OCI-LY7 (cell line): ENCODE measurements at regions not wholly inside any gene's neighbourhood (a gene's known extent, or its start where the extent isn't known, plus 50 kb on each side); places are given as distances from the start of the nearest gene placed in this dataset.

Experiments
- BruUV-seq: library from RNA; stranded (reverse); fragments of 400-500 nt; replicated peaks from 2 replicates; lab custom pipeline; 2021; lab: Mats Ljungman, UMichigan
- CTCF ChIA-PET: fragments of 300-600 bp; sonication (Branson Sonifier 250); formaldehyde crosslinking; loops from one replicate; lab custom pipeline; 2022; ENCODE audit warnings: antibody characterized with exemption; ENCODE audit not compliant: unreplicated experiment; lab: Charles Lee
- POLR2A ChIA-PET: fragments of 300-600 bp; sonication (Branson Sonifier 250); formaldehyde crosslinking; loops from one replicate; lab custom pipeline; 2022; ENCODE audit warnings: antibody characterized with exemption; lab: Charles Lee
- DNase-seq: peaks from one replicate; pipeline ENCODE4 v3.0.0-alpha.2; 2015; ENCODE audit warnings: low spot score
- H2AFZ ChIP-seq: fragments of 200-600 bp; sonication (generic), shearing (Covaris generic); 2 replicates; pipeline ENCODE4 v1.6.1; 2014; ENCODE audit warnings: mild to moderate bottlenecking, antibody characterized with exemption, low read length, moderate library complexity
- H3K27ac ChIP-seq: fragments of 200-600 bp; sonication (generic); 2 replicates; pipeline ENCODE4 v1.5.1; 2014; ENCODE audit warnings: mixed run types, low read depth, mild to moderate bottlenecking, moderate library complexity, low read length, inconsistent platforms; ENCODE audit not compliant: poor library complexity, severe bottlenecking
- H3K36me3 ChIP-seq: fragments of 200-600 bp; sonication (generic); 2 replicates; pipeline ENCODE4 v1.6.1; 2014; ENCODE audit warnings: mild to moderate bottlenecking, antibody characterized with exemption, low read length, moderate library complexity, mixed read lengths; ENCODE audit not compliant: insufficient read depth
- H3K4me1 ChIP-seq: fragments of 200-600 bp; sonication (generic); 2 replicates; pipeline ENCODE4 v1.5.1; 2014; ENCODE audit warnings: mild to moderate bottlenecking, low read length; ENCODE audit not compliant: insufficient read depth, poor library complexity, severe bottlenecking
- H3K4me2 ChIP-seq: fragments of 200-600 bp; sonication (generic); 2 replicates; pipeline ENCODE4 v1.6.1; 2014; ENCODE audit warnings: mild to moderate bottlenecking, low read length
- H3K4me3 ChIP-seq: fragments of 200-600 bp; sonication (generic); 2 replicates; pipeline ENCODE4 v1.5.1; 2014; ENCODE audit warnings: mild to moderate bottlenecking, low read depth, low read length; ENCODE audit not compliant: poor library complexity, severe bottlenecking
- H3K79me2 ChIP-seq: fragments of 200-600 bp; sonication (generic); 2 replicates; pipeline ENCODE4 v1.6.1; 2016; ENCODE audit warnings: low read depth, mild to moderate bottlenecking, low read length, moderate library complexity, mixed read lengths; ENCODE audit not compliant: insufficient read depth
- H3K9me2 ChIP-seq: fragments of 200-600 bp; sonication (generic); 2 replicates; pipeline ENCODE4 v1.6.1; 2016; ENCODE audit warnings: mild to moderate bottlenecking, low read length, mixed read lengths; ENCODE audit not compliant: insufficient read depth
- H3K9me3 ChIP-seq: fragments of 200-600 bp; sonication (generic); 2 replicates; pipeline ENCODE4 v1.6.1; 2014; ENCODE audit warnings: mild to moderate bottlenecking, mixed run types, low read length, mixed read lengths
- H4K20me1 ChIP-seq: fragments of 200-600 bp; sonication (generic); 2 replicates; pipeline ENCODE4 v1.6.1; 2014; ENCODE audit warnings: mild to moderate bottlenecking, antibody characterized with exemption, low read length, moderate library complexity, mixed read lengths; ENCODE audit not compliant: insufficient read depth
- CTCF ChIP-seq: fragments of 200-600 bp; sonication (generic); conservative IDR thresholded peaks from 2 replicates; pipeline ENCODE4 v1.5.1; 2014; ENCODE audit warnings: mild to moderate bottlenecking, antibody characterized with exemption, low read length, moderate library complexity, mixed read lengths
- EZH2phosphoT487 ChIP-seq: fragments of 200-600 bp; sonication (generic); IDR thresholded peaks from 2 replicates; pipeline ENCODE4 v1.6.1; 2018; ENCODE audit warnings: low read depth, borderline replicate concordance, mild to moderate bottlenecking, mixed run types, antibody characterized with exemption, low read length, moderate library complexity, mixed read lengths
- intact Hi-C: fragments of 100-400 bp; cut with micrococcal nuclease; formaldehyde crosslinking; loops from one replicate; pipeline ENCODE4 v1.10.0; 2022; ENCODE audit not compliant: unreplicated experiment

- Histone ChIP-seq H3K27ac (no peak overlapping the region), H3K36me3 (no peaks in the 10 kb centered on the region), H3K79me2 (no peaks in the 10 kb centered on the region), H3K4me2 (no peak overlapping the region), H4K20me1 (no peaks in the 10 kb centered on the region), H3K9me2 (no peaks in the 10 kb centered on the region), H3K9me3 (no peaks in the 10 kb centered on the region), H3K4me1 (no peaks in the 10 kb centered on the region), H3K4me3 (no peak overlapping the region), H2AFZ (no peak overlapping the region)
- ChIA-PET POLR2A (no interaction called here), CTCF (no interaction called here)
- TF ChIP-seq EZH2phosphoT487 (no peak), CTCF (no peak)
- intact Hi-C loops = no loop called here
- BruUV-seq = no TSS peak
- DNase-seq = no peak
Observed at GRCh38 chr12:38543151-38543550, 226.6 kb downstream of the ALG10B start.

GRCh38 chr12:38544330-38545066 lies 227.9 kb downstream of the ALG10B start:
- Histone ChIP-seq H3K9me2 (no peaks in the 10 kb centered on the region), H3K4me3 (no peak overlapping the region), H3K4me2 (no peak overlapping the region), H3K9me3 (no peaks in the 10 kb centered on the region), H3K79me2 (no peaks in the 10 kb centered on the region), H2AFZ (no peak overlapping the region), H4K20me1 (no peaks in the 10 kb centered on the region), H3K27ac (no peak overlapping the region), H3K4me1 (no peaks in the 10 kb centered on the region), H3K36me3 (no peaks in the 10 kb centered on the region)
- ChIA-PET POLR2A (interaction anchor here (0.6 kb wide), 1 partner anchor 350 kb away, joined by 3 read pairs; no protein-coding TSS in a partner anchor), CTCF (no interaction called here)
- DNase-seq = no peak
- TF ChIP-seq CTCF (peak; percentile 32), EZH2phosphoT487 (no peak)
- intact Hi-C loops = no loop called here
- no TSS peak for BruUV-seq

- Histone ChIP-seq H3K9me3 (no peaks in the 10 kb centered on the region), H3K4me1 (no peaks in the 10 kb centered on the region), H3K27ac (no peak overlapping the region), H3K36me3 (no peaks in the 10 kb centered on the region), H3K4me3 (no peak overlapping the region), H3K9me2 (no peaks in the 10 kb centered on the region), H3K4me2 (no peak overlapping the region), H2AFZ (no peak overlapping the region), H4K20me1 (no peaks in the 10 kb centered on the region), H3K79me2 (no peaks in the 10 kb centered on the region)
- DNase-seq = no peak
- CTCF ChIA-PET = no interaction called here
- TF ChIP-seq CTCF (no peak), EZH2phosphoT487 (no peak)
- POLR2A ChIA-PET = no interaction called here
- no TSS peak for BruUV-seq
- intact Hi-C loops = no loop called here
Observed at GRCh38 chr12:38547586-38547985, 231.0 kb downstream of the ALG10B start.
